HepG2 (cell line): ENCODE measurements at regions not wholly inside any gene's neighbourhood (a gene's known extent, or its start where the extent isn't known, plus 50 kb on each side); places are given as distances from the start of the nearest gene placed in this dataset.

Experiments used
- ATAC-seq: fragments of 200-7000 bp; cut with Tn5 transposase; 3 replicates; pipeline ENCODE4 v1.9.1; 2020; ENCODE audit warnings: mild to moderate bottlenecking, moderate library complexity
- BruUV-seq: library from RNA; stranded (reverse); fragments of 400-500 nt; replicated peaks from 2 replicates; lab custom pipeline; 2021; lab: Mats Ljungman, UMichigan
- CTCF ChIA-PET: fragments of 300-600 bp; formaldehyde crosslinking; extraction: SDS; loops from one replicate; lab custom pipeline; 2021; ENCODE audit warnings: low total read pairs, inconsistent platforms, low intra/inter-chr PET ratio; lab: Yijun Ruan, JAX
- POLR2A ChIA-PET: fragments of 350-600 bp; sonication (Branson Sonifier 250); formaldehyde crosslinking; loops from one replicate; lab custom pipeline; 2020; ENCODE audit warnings: antibody characterized with exemption, inconsistent platforms; lab: Yijun Ruan, JAX
- DNase-seq: peaks from one replicate; pipeline ENCODE4 v3.0.0-alpha.2; 2015; ENCODE audit warnings: low spot score
- FAIRE-seq: peaks from 3 replicates; lab custom pipeline; 2011; peaks lifted over from hg19 to GRCh38; lab: Jason Lieb, UNC
- H2AFZ ChIP-seq: one replicate; pipeline ENCODE4 v1.6.1; 2011; ENCODE audit warnings: low read length, inconsistent platforms
- H3K27ac ChIP-seq: fragments of 300-600 bp; 3 replicates; pipeline ENCODE4 v1.8.0; 2011; ENCODE audit warnings: mixed run types, mild to moderate bottlenecking, mixed read lengths, low read length, inconsistent platforms; ENCODE audit not compliant: insufficient read depth; ENCODE audit errors: extremely low read length
- H3K27me3 ChIP-seq, 2 experiments: fragments of 200-600 bp in 1 of 2; 2 replicates in 1 of 2; 3 replicates in 1 of 2; pipeline versions ENCODE4 v1.6.0 to v1.8.0; 2011; ENCODE audit warnings: low read length in 2 of 2, mild to moderate bottlenecking in 2 of 2, moderate library complexity in 2 of 2, inconsistent platforms in 1 of 2; ENCODE audit not compliant: insufficient read depth in 2 of 2, control insufficient read depth in 1 of 2
- H3K36me3 ChIP-seq, 2 experiments: fragments of 200-600 bp in 1 of 2; replicated peaks in 1 of 2; 2 replicates in 1 of 2; 3 replicates in 1 of 2; pipeline versions ENCODE4 v1.5.1 to v1.8.0; 2011; ENCODE audit warnings: low read length in 2 of 2, inconsistent platforms in 1 of 2; ENCODE audit not compliant: insufficient read depth in 2 of 2, control insufficient read depth in 1 of 2
- H3K4me1 ChIP-seq: 2 replicates; pipeline ENCODE4 v1.5.1; 2012; ENCODE audit warnings: low read length, inconsistent platforms; ENCODE audit not compliant: insufficient read depth
- H3K4me2 ChIP-seq: 2 replicates; pipeline ENCODE4 v1.6.0; 2011; ENCODE audit warnings: low read depth, low read length, inconsistent platforms
- H3K4me3 ChIP-seq, 3 experiments: fragments of 200-600 bp in 1 of 3; sonication (generic), shearing (Covaris generic) in 1 of 3; replicated peaks in 1 of 3; 2 replicates each; pipeline ENCODE4 v1.5.1; 2011 to 2016; ENCODE audit warnings: low read length in 3 of 3, inconsistent platforms in 2 of 3, low read depth in 2 of 3, mild to moderate bottlenecking in 2 of 3, control low read depth in 1 of 3, mixed read lengths in 1 of 3; ENCODE audit not compliant: insufficient read depth in 1 of 3
- H3K79me2 ChIP-seq: one replicate; pipeline ENCODE4 v1.6.1; 2011; ENCODE audit warnings: low read length, inconsistent platforms; ENCODE audit not compliant: insufficient read depth
- H3K9ac ChIP-seq: 2 replicates; pipeline ENCODE4 v1.6.0; 2011; ENCODE audit warnings: mild to moderate bottlenecking, low read depth, low read length, inconsistent platforms; ENCODE audit not compliant: insufficient read depth
- H3K9me3 ChIP-seq: 2 replicates; pipeline ENCODE4 v1.5.1; 2012; ENCODE audit warnings: mild to moderate bottlenecking, low read length
- H4K20me1 ChIP-seq: 2 replicates; pipeline ENCODE4 v1.6.0; 2011; ENCODE audit warnings: inconsistent platforms, mild to moderate bottlenecking, low read length, moderate library complexity; ENCODE audit not compliant: insufficient read depth
- JUNB ChIP-seq: sonication (generic); formaldehyde crosslinking; IDR thresholded peaks from 2 replicates; pipeline ENCODE4 v1.8.0; 2022; ENCODE audit warnings: missing genetic modification reagents, mild to moderate bottlenecking, borderline replicate concordance
- MAFG ChIP-seq: sonication (generic); formaldehyde crosslinking; IDR thresholded peaks from 2 replicates; pipeline ENCODE4 v1.5.1; 2020; ENCODE audit warnings: mild to moderate bottlenecking, missing genetic modification reagents
- MIER3 ChIP-seq: IDR thresholded peaks from 2 replicates; pipeline ENCODE4 v1.6.1; 2016; ENCODE audit warnings: missing compliant biosample characterization, borderline replicate concordance
- NFYB ChIP-seq: sonication (generic); formaldehyde crosslinking; IDR thresholded peaks from 2 replicates; pipeline ENCODE4 v1.4.0; 2020; ENCODE audit warnings: missing genetic modification reagents
- RAD21 ChIP-seq: fragments of 450-650 bp; formaldehyde crosslinking; IDR thresholded peaks from 2 replicates; pipeline ENCODE4 v1.5.0; 2020; ENCODE audit warnings: mild to moderate bottlenecking
- TEAD3 ChIP-seq: optimal IDR thresholded peaks from 2 replicates; pipeline ENCODE3; 2016; ENCODE audit warnings: borderline replicate concordance
- WGBS: methylation state at CpG from one replicate; pipeline ENCODE4 v1.1.6; 2017; ENCODE audit warnings: low lambda C conversion rate; 5-methylcytosine and 5-hydroxymethylcytosine counted together
- in situ Hi-C: cut with HindIII; loops from 2 replicates; pipeline ENCODE4 v1.10.0; 2017; ENCODE audit warnings: low pct_unique_long_range_greater_than_20kb; ENCODE audit not compliant: extremely low pct_ligation_motif_present
- intact Hi-C: fragments of 100-400 bp; cut with micrococcal nuclease; formaldehyde crosslinking; loops from one replicate; pipeline ENCODE4 v1.10.0; 2022; ENCODE audit not compliant: unreplicated experiment
- TF ChIP-seq, protein P1 (sequence below): fragments of 450-650 bp; IDR thresholded peaks from 2 replicates; pipeline ENCODE4 v1.6.1; 2016
- TF ChIP-seq, protein P2 (sequence below): IDR thresholded peaks from 2 replicates; pipeline ENCODE4 v1.6.1; 2016; ENCODE audit warnings: low read depth, missing genetic modification reagents, missing compliant biosample characterization

DNA sequence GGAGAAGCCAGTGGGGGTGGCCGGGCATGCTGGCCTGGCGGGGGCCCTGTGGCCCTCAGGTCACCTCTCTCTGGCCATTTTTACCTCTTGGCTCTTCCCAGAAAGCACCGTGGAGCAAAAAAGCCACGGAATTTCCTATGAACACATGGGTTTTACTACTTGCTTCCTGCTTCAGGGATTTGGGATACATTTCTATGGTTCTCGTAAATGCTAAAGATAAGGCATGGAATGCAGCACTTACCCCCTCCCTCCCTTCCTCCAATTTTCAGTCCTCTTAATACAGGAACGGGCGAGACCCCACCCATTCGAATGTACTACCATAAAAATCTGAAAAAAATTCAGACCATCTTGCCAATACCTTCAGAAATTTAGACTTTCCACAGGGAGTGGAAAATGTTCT lies 279.7 kb downstream of the ARHGAP12 start (continued):
- TF ChIP-seq, protein P1, sequence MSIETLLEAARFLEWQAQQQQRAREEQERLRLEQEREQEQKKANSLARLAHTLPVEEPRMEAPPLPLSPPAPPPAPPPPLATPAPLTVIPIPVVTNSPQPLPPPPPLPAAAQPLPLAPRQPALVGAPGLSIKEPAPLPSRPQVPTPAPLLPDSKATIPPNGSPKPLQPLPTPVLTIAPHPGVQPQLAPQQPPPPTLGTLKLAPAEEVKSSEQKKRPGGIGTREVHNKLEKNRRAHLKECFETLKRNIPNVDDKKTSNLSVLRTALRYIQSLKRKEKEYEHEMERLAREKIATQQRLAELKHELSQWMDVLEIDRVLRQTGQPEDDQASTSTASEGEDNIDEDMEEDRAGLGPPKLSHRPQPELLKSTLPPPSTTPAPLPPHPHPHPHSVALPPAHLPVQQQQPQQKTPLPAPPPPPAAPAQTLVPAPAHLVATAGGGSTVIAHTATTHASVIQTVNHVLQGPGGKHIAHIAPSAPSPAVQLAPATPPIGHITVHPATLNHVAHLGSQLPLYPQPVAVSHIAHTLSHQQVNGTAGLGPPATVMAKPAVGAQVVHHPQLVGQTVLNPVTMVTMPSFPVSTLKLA = no peak

DNA sequence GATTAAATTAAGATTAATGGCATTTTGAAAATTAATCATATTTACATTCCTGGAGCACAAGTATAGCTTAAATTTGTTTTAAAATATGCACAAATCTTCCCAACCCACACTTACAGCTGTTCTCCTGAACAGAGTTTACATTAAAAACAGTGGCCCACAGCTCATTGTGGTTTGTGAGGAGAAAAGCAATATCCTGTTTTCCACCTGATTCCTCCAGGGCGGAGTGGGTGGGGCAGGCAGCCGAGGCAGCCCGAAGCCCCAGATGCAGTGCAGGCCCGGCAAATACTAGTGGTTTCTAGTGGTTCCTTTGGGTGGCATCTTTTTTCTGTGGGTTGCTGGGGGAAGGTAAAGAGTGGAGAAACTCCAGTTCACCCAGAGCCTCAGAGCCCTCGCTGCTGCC lies 280.8 kb downstream of the ARHGAP12 start:
- TF ChIP-seq MIER3 (CRISPR knock-in tag) = no peak
- TF ChIP-seq, protein P2, sequence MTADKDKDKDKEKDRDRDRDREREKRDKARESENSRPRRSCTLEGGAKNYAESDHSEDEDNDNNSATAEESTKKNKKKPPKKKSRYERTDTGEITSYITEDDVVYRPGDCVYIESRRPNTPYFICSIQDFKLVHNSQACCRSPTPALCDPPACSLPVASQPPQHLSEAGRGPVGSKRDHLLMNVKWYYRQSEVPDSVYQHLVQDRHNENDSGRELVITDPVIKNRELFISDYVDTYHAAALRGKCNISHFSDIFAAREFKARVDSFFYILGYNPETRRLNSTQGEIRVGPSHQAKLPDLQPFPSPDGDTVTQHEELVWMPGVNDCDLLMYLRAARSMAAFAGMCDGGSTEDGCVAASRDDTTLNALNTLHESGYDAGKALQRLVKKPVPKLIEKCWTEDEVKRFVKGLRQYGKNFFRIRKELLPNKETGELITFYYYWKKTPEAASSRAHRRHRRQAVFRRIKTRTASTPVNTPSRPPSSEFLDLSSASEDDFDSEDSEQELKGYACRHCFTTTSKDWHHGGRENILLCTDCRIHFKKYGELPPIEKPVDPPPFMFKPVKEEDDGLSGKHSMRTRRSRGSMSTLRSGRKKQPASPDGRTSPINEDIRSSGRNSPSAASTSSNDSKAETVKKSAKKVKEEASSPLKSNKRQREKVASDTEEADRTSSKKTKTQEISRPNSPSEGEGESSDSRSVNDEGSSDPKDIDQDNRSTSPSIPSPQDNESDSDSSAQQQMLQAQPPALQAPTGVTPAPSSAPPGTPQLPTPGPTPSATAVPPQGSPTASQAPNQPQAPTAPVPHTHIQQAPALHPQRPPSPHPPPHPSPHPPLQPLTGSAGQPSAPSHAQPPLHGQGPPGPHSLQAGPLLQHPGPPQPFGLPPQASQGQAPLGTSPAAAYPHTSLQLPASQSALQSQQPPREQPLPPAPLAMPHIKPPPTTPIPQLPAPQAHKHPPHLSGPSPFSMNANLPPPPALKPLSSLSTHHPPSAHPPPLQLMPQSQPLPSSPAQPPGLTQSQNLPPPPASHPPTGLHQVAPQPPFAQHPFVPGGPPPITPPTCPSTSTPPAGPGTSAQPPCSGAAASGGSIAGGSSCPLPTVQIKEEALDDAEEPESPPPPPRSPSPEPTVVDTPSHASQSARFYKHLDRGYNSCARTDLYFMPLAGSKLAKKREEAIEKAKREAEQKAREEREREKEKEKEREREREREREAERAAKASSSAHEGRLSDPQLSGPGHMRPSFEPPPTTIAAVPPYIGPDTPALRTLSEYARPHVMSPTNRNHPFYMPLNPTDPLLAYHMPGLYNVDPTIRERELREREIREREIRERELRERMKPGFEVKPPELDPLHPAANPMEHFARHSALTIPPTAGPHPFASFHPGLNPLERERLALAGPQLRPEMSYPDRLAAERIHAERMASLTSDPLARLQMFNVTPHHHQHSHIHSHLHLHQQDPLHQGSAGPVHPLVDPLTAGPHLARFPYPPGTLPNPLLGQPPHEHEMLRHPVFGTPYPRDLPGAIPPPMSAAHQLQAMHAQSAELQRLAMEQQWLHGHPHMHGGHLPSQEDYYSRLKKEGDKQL (CRISPR knock-in tag) = no peak
- TF ChIP-seq TEAD3 = no peak
- TF ChIP-seq NFYB (CRISPR knock-in tag) = no peak
- no peak for TF ChIP-seq JUNB
- no peak for TF ChIP-seq RAD21
- no peak for TF ChIP-seq MAFG (CRISPR knock-in tag)
- peaks cover 0 to 5% of the 10 kb centered on the region in 2 experiments; a peak in 2 of 5 replicates for H3K27me3 ChIP-seq
- no peak overlapping the region for H3K9ac ChIP-seq
- H3K79me2 ChIP-seq = no peaks in the 10 kb centered on the region
- 42% methylated on average over 5 of the region's 5 CpGs for WGBS
- no peak overlapping the region for H3K27ac ChIP-seq
- H3K4me3 ChIP-seq = no peak overlapping the region
- no peak for ATAC-seq
- intact Hi-C loops (no loop called here), in situ Hi-C loops (no loop called here)
- no peaks in the 10 kb centered on the region for H4K20me1 ChIP-seq
- no peaks in the 10 kb centered on the region for H3K9me3 ChIP-seq
- POLR2A ChIA-PET = no interaction called here
- H3K36me3 ChIP-seq = no peaks in the 10 kb centered on the region
- 0 out of 2 replicates have a peak, but pooled peaks cover 5% of the 10 kb centered on the region for H3K4me1 ChIP-seq
- DNase-seq = no peak
- H3K4me2 ChIP-seq = no peak overlapping the region
- no TSS peak for BruUV-seq
- H2AFZ ChIP-seq = no peak overlapping the region
- CTCF ChIA-PET = no interaction called here
- FAIRE-seq = no peak
